GM20000 (cell line): ENCODE measurements at regions not wholly inside any gene's neighbourhood (a gene's known extent, or its start where the extent isn't known, plus 50 kb on each side); places are given as distances from the start of the nearest gene placed in this dataset.

Source experiments
- DNase-seq: peaks from one replicate; pipeline ENCODE4 v3.0.0; 2012; ENCODE audit warnings: low spot score
- TF ChIP-seq, protein P1 (sequence below): IDR thresholded peaks from 2 replicates; pipeline ENCODE4 v1.5.1; 2012; ENCODE audit warnings: mild to moderate bottlenecking, control low read depth; ENCODE audit errors: extremely low read depth, missing control alignments

DNA sequence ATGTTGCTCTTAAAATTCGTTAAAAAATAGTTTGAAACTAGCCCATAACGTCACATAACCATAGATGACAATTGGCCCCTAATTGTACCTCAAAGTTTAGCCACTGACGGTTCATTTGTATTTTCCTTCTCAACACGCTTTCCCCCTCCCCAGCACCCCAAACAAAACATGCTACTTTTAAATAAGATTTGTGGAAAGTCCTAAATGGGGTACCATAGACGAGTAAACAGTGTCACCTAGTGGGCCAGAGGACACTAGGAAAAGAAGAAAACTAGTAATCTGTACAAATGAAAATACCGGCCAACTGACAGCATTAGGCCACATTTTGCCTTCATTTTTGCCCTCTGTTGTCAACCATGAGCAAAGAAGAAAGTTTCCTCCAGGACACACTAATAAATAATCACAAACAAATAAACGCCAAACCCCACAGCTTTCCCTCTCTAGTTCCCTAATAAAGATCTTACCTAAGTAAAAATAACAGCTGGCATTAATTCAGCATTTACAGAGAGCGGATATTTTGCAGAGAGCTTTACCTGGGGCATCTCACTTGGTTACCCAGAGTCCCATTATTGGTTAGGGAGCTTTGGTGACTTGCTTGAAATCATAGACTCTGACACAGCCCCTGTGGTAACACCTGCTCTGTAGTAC, 175.1 kb upstream of the ATP11B start:
- TF ChIP-seq, protein P1, sequence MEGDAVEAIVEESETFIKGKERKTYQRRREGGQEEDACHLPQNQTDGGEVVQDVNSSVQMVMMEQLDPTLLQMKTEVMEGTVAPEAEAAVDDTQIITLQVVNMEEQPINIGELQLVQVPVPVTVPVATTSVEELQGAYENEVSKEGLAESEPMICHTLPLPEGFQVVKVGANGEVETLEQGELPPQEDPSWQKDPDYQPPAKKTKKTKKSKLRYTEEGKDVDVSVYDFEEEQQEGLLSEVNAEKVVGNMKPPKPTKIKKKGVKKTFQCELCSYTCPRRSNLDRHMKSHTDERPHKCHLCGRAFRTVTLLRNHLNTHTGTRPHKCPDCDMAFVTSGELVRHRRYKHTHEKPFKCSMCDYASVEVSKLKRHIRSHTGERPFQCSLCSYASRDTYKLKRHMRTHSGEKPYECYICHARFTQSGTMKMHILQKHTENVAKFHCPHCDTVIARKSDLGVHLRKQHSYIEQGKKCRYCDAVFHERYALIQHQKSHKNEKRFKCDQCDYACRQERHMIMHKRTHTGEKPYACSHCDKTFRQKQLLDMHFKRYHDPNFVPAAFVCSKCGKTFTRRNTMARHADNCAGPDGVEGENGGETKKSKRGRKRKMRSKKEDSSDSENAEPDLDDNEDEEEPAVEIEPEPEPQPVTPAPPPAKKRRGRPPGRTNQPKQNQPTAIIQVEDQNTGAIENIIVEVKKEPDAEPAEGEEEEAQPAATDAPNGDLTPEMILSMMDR, result no peak
- no peak for DNase-seq

DNA sequence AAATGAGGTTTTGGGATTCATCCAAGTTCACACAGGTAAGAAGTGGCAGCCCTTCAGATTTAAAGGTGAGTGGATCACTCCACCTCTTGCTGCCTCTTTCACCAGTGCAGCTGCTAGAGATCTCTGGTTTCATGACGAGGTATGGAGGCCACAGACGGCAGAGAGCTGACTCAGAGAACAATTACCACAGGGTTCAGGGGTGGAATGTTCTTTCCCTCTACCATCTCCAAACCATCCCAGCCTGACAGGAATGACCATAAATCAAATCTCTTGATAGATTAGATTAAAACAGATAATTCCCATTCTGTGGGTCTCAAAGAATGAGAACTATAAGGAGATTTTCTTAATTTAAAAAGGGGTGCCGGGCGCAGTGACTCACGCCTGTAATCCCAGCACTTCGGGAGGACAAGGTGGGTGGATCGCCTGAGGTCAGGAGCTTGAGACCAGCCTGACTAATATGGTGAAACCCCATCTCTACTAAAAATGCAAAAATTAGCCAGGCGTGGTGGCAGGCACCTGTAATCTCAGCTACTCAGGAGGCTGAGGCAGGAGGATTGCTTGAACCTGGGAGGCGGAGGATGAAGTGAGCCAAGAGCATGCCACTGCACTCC, 174.2 kb upstream of the ATP11B start:
- TF ChIP-seq, protein P1, result no peak
- DNase-seq, result no peak

DNA sequence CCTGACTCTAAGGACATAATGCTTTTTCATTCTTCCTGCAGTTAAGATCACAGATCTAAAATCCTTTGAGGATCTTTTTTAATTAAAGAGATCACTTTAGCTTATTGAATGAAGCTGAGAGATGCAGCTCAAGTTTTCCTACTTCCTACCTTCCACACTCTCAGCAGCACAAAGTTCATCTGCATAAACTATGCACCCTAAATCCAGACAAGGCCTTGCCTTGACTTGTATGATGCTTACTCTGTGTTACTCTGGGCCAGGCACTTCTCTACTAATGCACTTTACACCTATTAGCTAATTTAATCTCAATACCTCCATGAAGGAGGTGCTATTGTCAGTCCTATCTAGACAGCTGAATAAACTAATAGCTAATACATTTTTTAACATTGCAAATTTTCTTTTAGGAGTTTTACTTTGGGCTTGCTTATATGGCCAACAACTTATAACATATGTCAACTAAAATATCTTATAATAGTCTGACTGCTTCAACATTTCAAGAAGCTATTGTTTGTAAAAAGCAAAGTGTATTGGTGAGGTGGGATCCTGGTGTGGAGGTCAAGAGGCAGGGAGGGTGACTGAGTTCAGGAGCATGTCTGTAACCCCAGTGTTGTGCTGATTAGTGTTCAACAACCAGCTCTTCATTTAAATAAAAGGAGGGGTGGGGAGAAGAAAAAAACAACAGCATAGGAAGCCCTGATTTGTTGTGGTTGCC, 172.4 kb upstream of the ATP11B start:
- DNase-seq, result no peak
- TF ChIP-seq, protein P1, result no peak

DNA sequence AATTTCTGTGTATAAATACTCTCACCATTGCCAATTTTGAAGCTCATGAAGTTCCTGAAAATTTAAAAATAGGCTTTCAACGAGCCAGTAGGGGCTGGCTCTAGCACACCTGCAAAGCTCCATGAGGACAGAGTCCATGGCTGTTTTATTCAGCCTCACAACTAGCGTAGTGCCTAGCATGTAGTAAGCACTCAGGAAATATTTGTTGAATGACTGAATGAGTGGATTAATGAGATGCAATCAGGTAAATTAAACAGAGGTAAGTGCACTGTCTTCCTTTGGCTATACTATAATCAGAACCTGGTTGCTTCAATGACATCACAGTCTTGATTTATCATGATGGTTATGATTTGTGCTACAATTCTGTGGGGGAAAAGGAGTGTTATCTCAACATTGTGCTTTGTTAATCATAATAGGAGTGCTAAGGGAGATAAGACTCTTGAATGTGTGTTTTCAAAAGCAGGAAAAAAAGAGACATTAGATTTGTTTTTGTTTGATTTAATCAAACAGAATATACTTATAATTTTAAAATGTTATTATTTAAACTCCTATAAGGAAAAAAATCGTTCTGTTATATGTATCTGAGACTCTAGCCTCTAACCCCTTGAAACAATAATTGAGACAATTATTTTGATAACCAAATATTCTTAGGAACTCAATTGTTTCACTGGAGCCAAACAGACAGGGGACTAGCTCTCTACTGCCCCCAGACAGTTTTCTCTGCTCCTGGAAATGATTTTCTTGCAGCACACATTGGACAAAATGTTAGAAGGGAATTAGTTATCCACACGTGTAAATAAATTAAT, 171.7 kb upstream of the ATP11B start:
- no peak for DNase-seq
- TF ChIP-seq, protein P1, result no peak

DNA sequence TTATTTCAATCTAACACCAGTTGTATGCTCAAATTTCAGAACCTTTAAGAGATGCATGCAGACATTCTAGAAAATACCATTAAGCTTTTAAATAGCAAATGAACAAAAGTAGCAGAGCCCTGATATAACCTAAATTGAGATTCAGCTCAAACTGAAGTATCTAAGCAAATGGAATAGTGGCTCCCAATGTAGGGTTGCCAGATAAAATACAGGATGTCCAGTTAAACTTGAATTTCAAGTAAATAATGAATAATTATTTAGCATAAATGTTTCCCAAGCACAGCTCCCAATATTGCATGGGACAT, 171.1 kb upstream of the ATP11B start:
- TF ChIP-seq, protein P1, result no peak
- DNase-seq, result no peak

DNA sequence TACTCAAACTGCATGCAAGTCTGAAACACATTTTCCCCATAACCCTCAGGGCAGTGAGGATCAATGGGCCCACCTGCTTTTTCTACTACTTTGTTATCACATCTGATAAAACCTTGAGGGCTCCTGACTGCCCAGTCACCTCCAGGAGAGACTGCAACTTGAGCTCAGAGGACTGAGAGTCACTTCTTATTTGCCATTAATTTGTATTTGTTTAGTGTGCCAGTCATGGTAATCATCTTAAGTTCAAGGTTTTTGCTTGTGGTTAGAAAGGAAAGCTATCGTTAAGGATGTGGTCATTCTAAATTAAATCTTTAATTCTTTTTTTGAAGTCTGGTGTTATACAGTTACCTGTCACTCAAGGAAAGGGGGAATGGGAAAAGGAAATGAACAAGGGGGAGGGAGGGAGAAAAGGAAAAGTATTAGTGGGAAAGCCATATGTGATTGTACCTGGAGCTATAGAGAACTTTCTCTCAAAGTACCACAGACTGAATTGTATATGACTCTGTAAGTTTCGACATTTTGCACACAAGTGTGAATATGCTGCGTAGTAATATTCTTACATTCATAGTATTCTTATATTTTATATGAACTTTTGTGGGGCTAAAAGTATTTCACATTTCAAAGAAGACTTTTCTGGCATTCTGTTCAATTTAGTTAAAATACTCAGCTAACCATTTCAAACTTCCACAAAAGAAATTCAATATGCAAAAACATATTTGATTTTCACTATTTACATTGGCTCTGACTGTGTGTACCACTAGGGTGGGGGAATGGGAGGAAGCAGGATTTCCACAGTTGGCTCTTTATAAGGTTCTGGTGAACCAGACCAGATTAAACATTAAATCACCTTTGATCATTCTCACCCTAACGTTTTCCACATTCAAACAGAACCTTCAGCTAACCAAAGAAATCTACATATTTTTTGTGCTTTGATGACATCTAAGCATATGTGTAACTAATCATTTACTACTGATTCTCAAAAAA, 166.5 kb upstream of the ATP11B start:
- DNase-seq, result no peak

More for the DNA sequence above, 166.5 kb upstream of the ATP11B start:
- TF ChIP-seq, protein P1, result no peak
